Right atrium auricular region (tissue), 2 donors: ENCODE measurements at regions not wholly inside any gene's neighbourhood (a gene's known extent, or its start where the extent isn't known, plus 50 kb on each side); places are given as distances from the start of the nearest gene placed in this dataset.

Experiments used
- DNase-seq: peaks from one replicate; pipeline ENCODE4 v3.0.0-alpha.2; 2019; ENCODE audit warnings: low spot score
- H3K27ac ChIP-seq, 2 donors: fragments of 200-600 bp; sonication (generic); 1 replicate in 1 of 2; 2 replicates in 1 of 2; pipeline ENCODE4 v1.5.1; 2016 to 2019
- H3K27me3 ChIP-seq, 2 donors: fragments of 200-600 bp; sonication (generic); one replicate each; pipeline versions ENCODE4 v1.5.1 to v1.6.0; 2017 to 2019
- H3K36me3 ChIP-seq: fragments of 200-600 bp; sonication (generic); one replicate; pipeline ENCODE4 v1.5.1; 2016
- H3K4me1 ChIP-seq, 2 donors: fragments of 200-600 bp; sonication (generic); one replicate each; pipeline versions ENCODE4 v1.5.1 to v1.6.0; 2017 to 2019
- H3K4me3 ChIP-seq, 2 donors: fragments of 200-600 bp; sonication (generic); 1 replicate in 1 of 2; 2 replicates in 1 of 2; pipeline ENCODE4 v1.5.1; 2017 to 2019; ENCODE audit warnings: mild to moderate bottlenecking in 1 of 2, moderate library complexity in 1 of 2
- H3K9me3 ChIP-seq, 2 donors: fragments of 200-600 bp; sonication (generic); one replicate each; pipeline ENCODE4 v1.5.1; 2019
- CTCF ChIP-seq, 2 donors: fragments of 200-600 bp; sonication (generic); IDR thresholded peaks; one replicate each; pipeline ENCODE4 v1.5.1; 2019; ENCODE audit warnings: antibody characterized with exemption in 2 of 2

- H3K27me3 ChIP-seq: no peaks in the 10 kb centered on the region
Measured at GRCh38 chr13:29954082-29955028, 103.9 kb upstream of the UBL3 start.

GRCh38 chr13:29953542-29953941, 103.1 kb upstream of the UBL3 start:
- no peaks in the 10 kb centered on the region for H3K9me3 ChIP-seq
- DNase-seq: no peak
- TF ChIP-seq CTCF (IDR thresholded peaks at IDR 0.05): no peak
- H3K36me3 ChIP-seq: no peaks in the 10 kb centered on the region
- H3K4me3 ChIP-seq: no peak overlapping the region
- H3K27ac ChIP-seq: no peak overlapping the region
- no peaks in the 10 kb centered on the region for H3K4me1 ChIP-seq
- H3K27me3 ChIP-seq: no peaks in the 10 kb centered on the region

More at GRCh38 chr13:29954082-29955028, 103.9 kb upstream of the UBL3 start:
- no peak for DNase-seq
- Histone ChIP-seq H3K27ac (no peak overlapping the region), H3K4me3 (no peak overlapping the region), H3K36me3 (no peaks in the 10 kb centered on the region), H3K9me3 (no peaks in the 10 kb centered on the region), H3K4me1 (no peaks in the 10 kb centered on the region)
- no peak for TF ChIP-seq CTCF (IDR thresholded peaks at IDR 0.05)

- H3K27me3 ChIP-seq: no peaks in the 10 kb centered on the region
- DNase-seq: no peak
- H3K4me3 ChIP-seq: no peak overlapping the region
- H3K36me3 ChIP-seq: no peaks in the 10 kb centered on the region
- no peak overlapping the region for H3K27ac ChIP-seq
- no peak for TF ChIP-seq CTCF (IDR thresholded peaks at IDR 0.05)
- H3K9me3 ChIP-seq: no peaks in the 10 kb centered on the region
- H3K4me1 ChIP-seq: no peaks in the 10 kb centered on the region
Measured at GRCh38 chr13:29952245-29952644, 101.8 kb upstream of the UBL3 start.

GRCh38 chr13:29948791-29949190, 98.4 kb upstream of the UBL3 start:
- Histone ChIP-seq H3K27me3 (no peaks in the 10 kb centered on the region), H3K36me3 (no peaks in the 10 kb centered on the region), H3K4me1 (no peaks in the 10 kb centered on the region), H3K27ac (no peak overlapping the region), H3K9me3 (no peaks in the 10 kb centered on the region), H3K4me3 (no peak overlapping the region)
- no peak for DNase-seq
- TF ChIP-seq CTCF (IDR thresholded peaks at IDR 0.05): no peak

GRCh38 chr13:29948244-29948643, 97.8 kb upstream of the UBL3 start:
- no peak for DNase-seq
- no peak for TF ChIP-seq CTCF (IDR thresholded peaks at IDR 0.05)
- Histone ChIP-seq H3K4me3 (no peak overlapping the region), H3K36me3 (no peaks in the 10 kb centered on the region), H3K27me3 (no peaks in the 10 kb centered on the region), H3K9me3 (no peaks in the 10 kb centered on the region), H3K4me1 (no peaks in the 10 kb centered on the region), H3K27ac (no peak overlapping the region)
